WTC11 (cell line): ENCODE measurements at regions not wholly inside any gene's neighbourhood (a gene's known extent, or its start where the extent isn't known, plus 50 kb on each side); places are given as distances from the start of the nearest gene placed in this dataset.

ENCODE experiments used
- ATAC-seq: fragments of 200-7000 bp; cut with Tn5 transposase; 2 replicates; pipeline ENCODE4 v1.10.0; 2021; ENCODE audit warnings: mild to moderate bottlenecking, moderate library complexity
- CTCF ChIA-PET: fragments of 300-600 bp; sonication (Branson Sonifier 250); formaldehyde crosslinking; loops from one replicate; lab custom pipeline; 2021; ENCODE audit warnings: antibody characterized with exemption; lab: Charles Lee
- POLR2A ChIA-PET: fragments of 350-600 bp; sonication (Branson Sonifier 250); formaldehyde crosslinking; loops from one replicate; lab custom pipeline; 2021; ENCODE audit warnings: antibody characterized with exemption; lab: Charles Lee
- DNase-seq: peaks from one replicate; pipeline ENCODE4 v3.0.0; 2021; ENCODE audit warnings: low spot score
- H3K27ac Mint-ChIP-seq: 2 replicates; pipeline ENCODE4 v1.8.0; 2021; ENCODE audit warnings: mixed read lengths
- H3K27me3 Mint-ChIP-seq: 2 replicates; pipeline ENCODE4 v1.8.0; 2021; ENCODE audit warnings: low read depth, mild to moderate bottlenecking, moderate library complexity, mixed read lengths
- H3K36me3 Mint-ChIP-seq: 2 replicates; pipeline ENCODE4 v1.8.0; 2021; ENCODE audit warnings: mixed read lengths
- H3K4me1 Mint-ChIP-seq: 2 replicates; pipeline ENCODE4 v1.8.0; 2022; ENCODE audit warnings: mixed read lengths
- H3K4me3 Mint-ChIP-seq: 2 replicates; pipeline ENCODE4 v1.8.0; 2021; ENCODE audit warnings: mild to moderate bottlenecking, moderate library complexity, mixed read lengths
- H3K9me3 Mint-ChIP-seq: 2 replicates; pipeline ENCODE4 v1.8.0; 2021; ENCODE audit warnings: mixed read lengths
- ESRRA ChIP-seq: sonication (generic); formaldehyde crosslinking; IDR thresholded peaks from 2 replicates; pipeline ENCODE4 v1.8.1; 2022; ENCODE audit warnings: mild to moderate bottlenecking, missing genetic modification reagents, borderline replicate concordance
- MXD4 ChIP-seq: fragments of 250-450 bp; sonication (Bioruptor Pico); IDR thresholded peaks from 2 replicates; pipeline ENCODE4 v1.8.0; 2021; ENCODE audit warnings: mild to moderate bottlenecking, moderate library complexity, borderline replicate concordance
- NFE2L1 ChIP-seq: sonication (generic); formaldehyde crosslinking; IDR thresholded peaks from 2 replicates; pipeline ENCODE4 v1.8.1; 2023; ENCODE audit warnings: missing genetic modification reagents
- NR1H2 ChIP-seq: sonication (generic); formaldehyde crosslinking; IDR thresholded peaks from 2 replicates; pipeline ENCODE4 v1.9.0; 2021; ENCODE audit warnings: mild to moderate bottlenecking, moderate library complexity, missing genetic modification reagents
- NR2C2 ChIP-seq: sonication (generic); formaldehyde crosslinking; IDR thresholded peaks from 2 replicates; pipeline ENCODE4 v1.8.0; 2022; ENCODE audit warnings: mild to moderate bottlenecking, missing genetic modification reagents
- SMAD4 ChIP-seq: sonication (generic); formaldehyde crosslinking; IDR thresholded peaks from 2 replicates; pipeline ENCODE4 v1.8.0; 2022; ENCODE audit warnings: mild to moderate bottlenecking, missing genetic modification reagents
- SOX15 ChIP-seq: fragments of 250-450 bp; sonication (Bioruptor Pico); IDR thresholded peaks from 2 replicates; pipeline ENCODE4 v1.9.0; 2021; ENCODE audit warnings: mild to moderate bottlenecking
- ZNF121 ChIP-seq: sonication (generic); formaldehyde crosslinking; IDR thresholded peaks from 2 replicates; pipeline ENCODE4 v1.8.0; 2023; ENCODE audit warnings: missing genetic modification reagents
- ZNF423 ChIP-seq: fragments of 250-450 bp; sonication (Bioruptor Pico); IDR thresholded peaks from 2 replicates; pipeline ENCODE4 v2.1.2; 2022; ENCODE audit warnings: mild to moderate bottlenecking, moderate library complexity
- ZNF671 ChIP-seq: fragments of 250-450 bp; sonication (Bioruptor Pico); IDR thresholded peaks from 2 replicates; pipeline ENCODE4 v1.8.0; 2021; ENCODE audit warnings: mild to moderate bottlenecking
- TF ChIP-seq, protein P1 (sequence below): sonication (generic); formaldehyde crosslinking; IDR thresholded peaks from 2 replicates; pipeline ENCODE4 v1.8.0; 2022; ENCODE audit warnings: mild to moderate bottlenecking, missing genetic modification reagents
- TF ChIP-seq, protein P2 (sequence below): fragments of 200-600 bp; IDR thresholded peaks from 2 replicates; pipeline ENCODE4 v1.8.0; 2022; ENCODE audit warnings: antibody characterized with exemption
- TF ChIP-seq, protein P3 (sequence below): fragments of 250-450 bp; sonication (Bioruptor Pico); IDR thresholded peaks from 2 replicates; pipeline ENCODE4 v1.9.0; 2021; ENCODE audit warnings: mild to moderate bottlenecking, borderline replicate concordance
- TF ChIP-seq, protein P4 (sequence below): sonication (generic); formaldehyde crosslinking; IDR thresholded peaks from 2 replicates; pipeline ENCODE4 v1.8.0; 2022; ENCODE audit warnings: missing genetic modification reagents
- TF ChIP-seq, protein P5 (sequence below): fragments of 250-450 bp; sonication (Bioruptor Pico); conservative IDR thresholded peaks from 2 replicates; pipeline ENCODE4 v1.9.0; 2021; ENCODE audit warnings: mild to moderate bottlenecking
- TF ChIP-seq, protein P6 (sequence below): fragments of 250-450 bp; sonication (Bioruptor Pico); IDR thresholded peaks from 2 replicates; pipeline ENCODE4 v1.9.0; 2021; ENCODE audit warnings: mild to moderate bottlenecking
- TF ChIP-seq, protein P7 (sequence below): fragments of 250-450 bp; sonication (Bioruptor Pico); IDR thresholded peaks from 2 replicates; pipeline ENCODE4 v2.1.2; 2022; ENCODE audit warnings: mild to moderate bottlenecking, moderate library complexity

DNA sequence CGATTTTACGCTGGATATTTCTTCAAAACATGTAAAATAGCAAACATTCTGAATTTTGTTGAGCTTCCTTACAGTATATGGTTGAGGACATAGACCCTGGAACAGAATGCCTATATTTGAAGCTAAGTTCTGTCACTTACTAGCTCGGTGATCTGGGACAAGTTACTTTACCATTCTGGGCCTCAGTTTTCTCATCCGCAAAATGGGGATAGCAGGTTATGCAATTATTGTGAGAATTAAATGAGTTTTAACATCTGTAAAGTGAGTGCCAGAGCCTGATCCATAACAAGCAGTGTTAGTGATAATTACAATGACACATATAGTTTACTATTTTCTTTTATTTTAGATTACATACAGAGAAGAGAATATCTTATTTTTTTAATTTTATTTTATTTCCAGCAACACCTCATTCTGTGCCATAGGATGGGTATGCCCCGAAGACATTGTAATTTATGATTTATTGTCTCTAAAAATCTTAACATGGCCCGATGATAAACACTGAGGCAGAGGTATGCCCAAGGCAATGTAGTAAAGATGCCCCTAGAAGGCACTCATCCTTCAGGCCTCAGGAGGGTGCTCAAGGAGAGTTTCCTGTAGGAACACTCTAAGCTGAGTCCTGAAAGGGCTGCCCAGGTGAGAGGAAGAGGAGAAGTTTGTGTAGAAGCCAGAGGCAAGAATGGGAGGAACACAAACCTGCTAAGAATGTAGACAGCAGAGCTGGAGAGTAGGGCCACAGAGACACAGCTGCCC, 250.9 kb downstream of the BCL11A start:
- POLR2A ChIA-PET: interaction anchor here (0.9 kb wide), 1 partner anchor 248 kb away, joined by 4 read pairs; no protein-coding TSS in a partner anchor
- DNase-seq (no peak), ATAC-seq (peak; percentile 77)
- no peak overlapping the region for H3K27ac Mint-ChIP-seq
- no peak for TF ChIP-seq ZNF671
- no peak for TF ChIP-seq NFE2L1 (CRISPR knock-in tag)
- TF ChIP-seq, protein P1, sequence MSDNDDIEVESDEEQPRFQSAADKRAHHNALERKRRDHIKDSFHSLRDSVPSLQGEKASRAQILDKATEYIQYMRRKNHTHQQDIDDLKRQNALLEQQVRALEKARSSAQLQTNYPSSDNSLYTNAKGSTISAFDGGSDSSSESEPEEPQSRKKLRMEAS: no peak
- TF ChIP-seq, protein P2, sequence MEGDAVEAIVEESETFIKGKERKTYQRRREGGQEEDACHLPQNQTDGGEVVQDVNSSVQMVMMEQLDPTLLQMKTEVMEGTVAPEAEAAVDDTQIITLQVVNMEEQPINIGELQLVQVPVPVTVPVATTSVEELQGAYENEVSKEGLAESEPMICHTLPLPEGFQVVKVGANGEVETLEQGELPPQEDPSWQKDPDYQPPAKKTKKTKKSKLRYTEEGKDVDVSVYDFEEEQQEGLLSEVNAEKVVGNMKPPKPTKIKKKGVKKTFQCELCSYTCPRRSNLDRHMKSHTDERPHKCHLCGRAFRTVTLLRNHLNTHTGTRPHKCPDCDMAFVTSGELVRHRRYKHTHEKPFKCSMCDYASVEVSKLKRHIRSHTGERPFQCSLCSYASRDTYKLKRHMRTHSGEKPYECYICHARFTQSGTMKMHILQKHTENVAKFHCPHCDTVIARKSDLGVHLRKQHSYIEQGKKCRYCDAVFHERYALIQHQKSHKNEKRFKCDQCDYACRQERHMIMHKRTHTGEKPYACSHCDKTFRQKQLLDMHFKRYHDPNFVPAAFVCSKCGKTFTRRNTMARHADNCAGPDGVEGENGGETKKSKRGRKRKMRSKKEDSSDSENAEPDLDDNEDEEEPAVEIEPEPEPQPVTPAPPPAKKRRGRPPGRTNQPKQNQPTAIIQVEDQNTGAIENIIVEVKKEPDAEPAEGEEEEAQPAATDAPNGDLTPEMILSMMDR: no peak
- TF ChIP-seq, protein P3, sequence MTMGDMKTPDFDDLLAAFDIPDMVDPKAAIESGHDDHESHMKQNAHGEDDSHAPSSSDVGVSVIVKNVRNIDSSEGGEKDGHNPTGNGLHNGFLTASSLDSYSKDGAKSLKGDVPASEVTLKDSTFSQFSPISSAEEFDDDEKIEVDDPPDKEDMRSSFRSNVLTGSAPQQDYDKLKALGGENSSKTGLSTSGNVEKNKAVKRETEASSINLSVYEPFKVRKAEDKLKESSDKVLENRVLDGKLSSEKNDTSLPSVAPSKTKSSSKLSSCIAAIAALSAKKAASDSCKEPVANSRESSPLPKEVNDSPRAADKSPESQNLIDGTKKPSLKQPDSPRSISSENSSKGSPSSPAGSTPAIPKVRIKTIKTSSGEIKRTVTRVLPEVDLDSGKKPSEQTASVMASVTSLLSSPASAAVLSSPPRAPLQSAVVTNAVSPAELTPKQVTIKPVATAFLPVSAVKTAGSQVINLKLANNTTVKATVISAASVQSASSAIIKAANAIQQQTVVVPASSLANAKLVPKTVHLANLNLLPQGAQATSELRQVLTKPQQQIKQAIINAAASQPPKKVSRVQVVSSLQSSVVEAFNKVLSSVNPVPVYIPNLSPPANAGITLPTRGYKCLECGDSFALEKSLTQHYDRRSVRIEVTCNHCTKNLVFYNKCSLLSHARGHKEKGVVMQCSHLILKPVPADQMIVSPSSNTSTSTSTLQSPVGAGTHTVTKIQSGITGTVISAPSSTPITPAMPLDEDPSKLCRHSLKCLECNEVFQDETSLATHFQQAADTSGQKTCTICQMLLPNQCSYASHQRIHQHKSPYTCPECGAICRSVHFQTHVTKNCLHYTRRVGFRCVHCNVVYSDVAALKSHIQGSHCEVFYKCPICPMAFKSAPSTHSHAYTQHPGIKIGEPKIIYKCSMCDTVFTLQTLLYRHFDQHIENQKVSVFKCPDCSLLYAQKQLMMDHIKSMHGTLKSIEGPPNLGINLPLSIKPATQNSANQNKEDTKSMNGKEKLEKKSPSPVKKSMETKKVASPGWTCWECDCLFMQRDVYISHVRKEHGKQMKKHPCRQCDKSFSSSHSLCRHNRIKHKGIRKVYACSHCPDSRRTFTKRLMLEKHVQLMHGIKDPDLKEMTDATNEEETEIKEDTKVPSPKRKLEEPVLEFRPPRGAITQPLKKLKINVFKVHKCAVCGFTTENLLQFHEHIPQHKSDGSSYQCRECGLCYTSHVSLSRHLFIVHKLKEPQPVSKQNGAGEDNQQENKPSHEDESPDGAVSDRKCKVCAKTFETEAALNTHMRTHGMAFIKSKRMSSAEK (CRISPR knock-in tag): no peak
- TF ChIP-seq NR2C2 (CRISPR knock-in tag): no peak
- no peak for TF ChIP-seq MXD4 (CRISPR knock-in tag)
- TF ChIP-seq, protein P4, sequence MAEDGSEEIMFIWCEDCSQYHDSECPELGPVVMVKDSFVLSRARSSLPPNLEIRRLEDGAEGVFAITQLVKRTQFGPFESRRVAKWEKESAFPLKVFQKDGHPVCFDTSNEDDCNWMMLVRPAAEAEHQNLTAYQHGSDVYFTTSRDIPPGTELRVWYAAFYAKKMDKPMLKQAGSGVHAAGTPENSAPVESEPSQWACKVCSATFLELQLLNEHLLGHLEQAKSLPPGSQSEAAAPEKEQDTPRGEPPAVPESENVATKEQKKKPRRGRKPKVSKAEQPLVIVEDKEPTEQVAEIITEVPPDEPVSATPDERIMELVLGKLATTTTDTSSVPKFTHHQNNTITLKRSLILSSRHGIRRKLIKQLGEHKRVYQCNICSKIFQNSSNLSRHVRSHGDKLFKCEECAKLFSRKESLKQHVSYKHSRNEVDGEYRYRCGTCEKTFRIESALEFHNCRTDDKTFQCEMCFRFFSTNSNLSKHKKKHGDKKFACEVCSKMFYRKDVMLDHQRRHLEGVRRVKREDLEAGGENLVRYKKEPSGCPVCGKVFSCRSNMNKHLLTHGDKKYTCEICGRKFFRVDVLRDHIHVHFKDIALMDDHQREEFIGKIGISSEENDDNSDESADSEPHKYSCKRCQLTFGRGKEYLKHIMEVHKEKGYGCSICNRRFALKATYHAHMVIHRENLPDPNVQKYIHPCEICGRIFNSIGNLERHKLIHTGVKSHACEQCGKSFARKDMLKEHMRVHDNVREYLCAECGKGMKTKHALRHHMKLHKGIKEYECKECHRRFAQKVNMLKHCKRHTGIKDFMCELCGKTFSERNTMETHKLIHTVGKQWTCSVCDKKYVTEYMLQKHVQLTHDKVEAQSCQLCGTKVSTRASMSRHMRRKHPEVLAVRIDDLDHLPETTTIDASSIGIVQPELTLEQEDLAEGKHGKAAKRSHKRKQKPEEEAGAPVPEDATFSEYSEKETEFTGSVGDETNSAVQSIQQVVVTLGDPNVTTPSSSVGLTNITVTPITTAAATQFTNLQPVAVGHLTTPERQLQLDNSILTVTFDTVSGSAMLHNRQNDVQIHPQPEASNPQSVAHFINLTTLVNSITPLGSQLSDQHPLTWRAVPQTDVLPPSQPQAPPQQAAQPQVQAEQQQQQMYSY (CRISPR knock-in tag): no peak
- CTCF ChIA-PET: interaction anchor here (0.6 to 1.1 kb wide), 4 partner anchors 10 to 258 kb away, joined by 3 read pairs; no protein-coding TSS in a partner anchor
- H3K4me1 Mint-ChIP-seq: peaks cover 16% of the 10 kb centered on the region
- no peak overlapping the region for H3K4me3 Mint-ChIP-seq
- no peaks in the 10 kb centered on the region for H3K27me3 Mint-ChIP-seq
- H3K36me3 Mint-ChIP-seq: no peaks in the 10 kb centered on the region
- H3K9me3 Mint-ChIP-seq: no peaks in the 10 kb centered on the region

DNA sequence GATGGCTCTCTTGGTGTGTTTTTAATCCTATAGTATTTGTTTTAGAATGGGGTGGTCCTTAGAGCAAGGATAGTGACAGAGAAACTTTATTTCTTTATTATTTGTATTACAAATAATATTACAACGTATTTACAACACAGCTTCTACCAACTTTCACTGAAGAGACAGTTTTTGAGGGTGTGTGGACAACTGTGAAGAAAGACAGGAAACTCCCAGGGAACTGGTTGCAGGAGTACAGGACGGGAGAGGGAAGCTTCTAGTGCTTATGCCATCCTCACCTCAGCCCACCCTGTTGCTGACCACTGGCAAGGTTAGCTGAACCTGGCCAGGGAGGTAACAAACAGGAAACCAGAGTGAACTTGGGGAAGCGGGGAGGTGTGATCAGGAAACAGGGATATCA, 251.7 kb downstream of the BCL11A start:
- ATAC-seq: no peak
- Mint-ChIP-seq H3K27me3 (peaks cover 5% of the 10 kb centered on the region), H3K36me3 (no peaks in the 10 kb centered on the region), H3K27ac (no peak overlapping the region), H3K4me1 (peaks cover 22% of the 10 kb centered on the region), H3K4me3 (no peak overlapping the region), H3K9me3 (no peaks in the 10 kb centered on the region)
- DNase-seq: no peak
- ChIA-PET CTCF (interaction anchor here (0.6 to 1.0 kb wide), 2 partner anchors 206 to 229 kb away, joined by 3 read pairs; no protein-coding TSS in a partner anchor), POLR2A (no interaction called here)
- TF ChIP-seq, protein P5, sequence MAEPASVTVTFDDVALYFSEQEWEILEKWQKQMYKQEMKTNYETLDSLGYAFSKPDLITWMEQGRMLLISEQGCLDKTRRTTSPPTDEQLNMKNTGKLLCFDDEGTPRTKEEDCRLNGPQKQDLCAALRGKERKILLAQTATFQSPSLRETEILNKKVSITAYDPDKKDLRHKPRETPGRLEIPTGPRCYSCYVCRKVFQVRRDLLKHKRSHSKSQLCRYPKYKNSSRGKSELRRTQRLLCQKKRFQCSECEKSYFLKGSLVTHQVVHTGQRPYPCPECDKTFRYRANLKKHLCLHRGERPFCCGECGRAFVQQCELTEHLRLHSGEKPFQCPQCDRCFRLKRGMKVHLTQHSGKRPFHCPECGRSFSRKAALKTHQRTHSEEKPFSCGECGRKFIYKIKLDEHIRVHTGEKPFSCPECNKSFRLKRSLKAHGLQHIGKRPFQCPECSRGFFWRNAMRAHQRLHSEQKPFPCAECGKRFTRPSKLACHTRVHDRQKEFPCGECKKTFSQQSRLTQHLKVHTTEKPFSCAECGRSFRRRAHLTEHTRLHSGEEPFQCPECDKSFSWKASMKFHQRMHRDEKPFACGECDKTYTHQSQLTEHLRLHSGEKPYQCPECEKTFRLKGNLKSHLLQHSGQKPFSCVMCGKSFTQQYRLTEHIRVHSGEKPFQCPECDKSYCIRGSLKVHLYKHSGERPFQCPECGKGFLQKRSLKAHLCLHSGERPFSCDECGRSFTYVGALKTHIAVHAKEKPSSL (CRISPR knock-in tag): no peak
- TF ChIP-seq, protein P2: no peak
- TF ChIP-seq NFE2L1 (CRISPR knock-in tag) (no peak), NR1H2 (CRISPR knock-in tag) (no peak), ZNF121 (CRISPR knock-in tag) (no peak), SMAD4 (no peak), ESRRA (CRISPR knock-in tag) (no peak), ZNF423 (CRISPR knock-in tag) (no peak), SOX15 (CRISPR knock-in tag) (no peak)
- TF ChIP-seq, protein P6, sequence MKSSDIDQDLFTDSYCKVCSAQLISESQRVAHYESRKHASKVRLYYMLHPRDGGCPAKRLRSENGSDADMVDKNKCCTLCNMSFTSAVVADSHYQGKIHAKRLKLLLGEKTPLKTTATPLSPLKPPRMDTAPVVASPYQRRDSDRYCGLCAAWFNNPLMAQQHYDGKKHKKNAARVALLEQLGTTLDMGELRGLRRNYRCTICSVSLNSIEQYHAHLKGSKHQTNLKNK: no peak
- TF ChIP-seq, protein P7, sequence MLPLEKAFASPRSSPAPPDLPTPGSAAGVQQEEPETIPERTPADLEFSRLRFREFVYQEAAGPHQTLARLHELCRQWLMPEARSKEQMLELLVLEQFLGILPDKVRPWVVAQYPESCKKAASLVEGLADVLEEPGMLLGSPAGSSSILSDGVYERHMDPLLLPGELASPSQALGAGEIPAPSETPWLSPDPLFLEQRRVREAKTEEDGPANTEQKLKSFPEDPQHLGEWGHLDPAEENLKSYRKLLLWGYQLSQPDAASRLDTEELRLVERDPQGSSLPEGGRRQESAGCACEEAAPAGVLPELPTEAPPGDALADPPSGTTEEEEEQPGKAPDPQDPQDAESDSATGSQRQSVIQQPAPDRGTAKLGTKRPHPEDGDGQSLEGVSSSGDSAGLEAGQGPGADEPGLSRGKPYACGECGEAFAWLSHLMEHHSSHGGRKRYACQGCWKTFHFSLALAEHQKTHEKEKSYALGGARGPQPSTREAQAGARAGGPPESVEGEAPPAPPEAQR: no peak
